ENCODE measurements at regions not wholly inside any gene's neighbourhood (a gene's known extent, or its start where the extent isn't known, plus 50 kb on each side); places are given as distances from the start of the nearest gene placed in this dataset.
"Not testable (repeated sequence)": the region's sequence is repeated elsewhere in the genome, so short reads cannot be mapped to it uniquely, and the experiment has no call there.

- no peak overlapping the region for H3K4me3 ChIP-seq (ENCODE audit: low read depth, low read length)
- TF ChIP-seq CTCF (IDR thresholded peaks at IDR 0.05; ENCODE audit: insufficient read depth, low read depth, low read length, missing control alignments) = no peak
- no peak for DNase-seq (ENCODE audit: low read depth)
Measured at GRCh38 chr9:26500471-26500870, 392.1 kb downstream of the CAAP1 start.

GRCh38 chr9:26492608-26493521 is 399.7 kb downstream of the CAAP1 start:
- not testable (repeated sequence) for DNase-seq (ENCODE audit: low read depth); H3K4me3 ChIP-seq (ENCODE audit: low read depth, low read length)

GRCh38 chr9:26491922-26492607 is 400.5 kb downstream of the CAAP1 start:
- H3K4me3 ChIP-seq (ENCODE audit: low read depth, low read length); DNase-seq (ENCODE audit: low read depth): not testable (repeated sequence)

GRCh38 chr9:26483991-26484390 is 408.6 kb downstream of the CAAP1 start:
- no peak overlapping the region for H3K4me3 ChIP-seq (ENCODE audit: low read depth, low read length)
- DNase-seq (ENCODE audit: low read depth) = no peak
- TF ChIP-seq CTCF (IDR thresholded peaks at IDR 0.05; ENCODE audit: insufficient read depth, low read depth, low read length, missing control alignments) = no peak

GRCh38 chr9:26477963-26478362 is 414.6 kb downstream of the CAAP1 start:
- H3K4me3 ChIP-seq (ENCODE audit: low read depth, low read length) = no peak overlapping the region
- no peak for TF ChIP-seq CTCF (IDR thresholded peaks at IDR 0.05; ENCODE audit: insufficient read depth, low read depth, low read length, missing control alignments)
- DNase-seq (ENCODE audit: low read depth) = no peak

GRCh38 chr9:26471261-26471660 is 421.3 kb downstream of the CAAP1 start:
- no peak for DNase-seq (ENCODE audit: low read depth)
- H3K4me3 ChIP-seq (ENCODE audit: low read depth, low read length) = no peak overlapping the region
- TF ChIP-seq CTCF (IDR thresholded peaks at IDR 0.05; ENCODE audit: insufficient read depth, low read depth, low read length, missing control alignments) = no peak

GRCh38 chr9:26470284-26470683 is 422.3 kb downstream of the CAAP1 start:
- TF ChIP-seq CTCF (IDR thresholded peaks at IDR 0.05; ENCODE audit: insufficient read depth, low read depth, low read length, missing control alignments) = no peak
- no peak overlapping the region for H3K4me3 ChIP-seq (ENCODE audit: low read depth, low read length)
- DNase-seq (ENCODE audit: low read depth) = no peak

GRCh38 chr9:26463837-26464236 is 428.8 kb downstream of the CAAP1 start:
- DNase-seq (ENCODE audit: low read depth) = no peak
- no peak overlapping the region for H3K4me3 ChIP-seq (ENCODE audit: low read depth, low read length)
- no peak for TF ChIP-seq CTCF (IDR thresholded peaks at IDR 0.05; ENCODE audit: insufficient read depth, low read depth, low read length, missing control alignments)

Data from GM12865 (cell line).